ENCODE measurements at regions not wholly inside any gene's neighbourhood (a gene's known extent, or its start where the extent isn't known, plus 50 kb on each side); places are given as distances from the start of the nearest gene placed in this dataset.

DNA sequence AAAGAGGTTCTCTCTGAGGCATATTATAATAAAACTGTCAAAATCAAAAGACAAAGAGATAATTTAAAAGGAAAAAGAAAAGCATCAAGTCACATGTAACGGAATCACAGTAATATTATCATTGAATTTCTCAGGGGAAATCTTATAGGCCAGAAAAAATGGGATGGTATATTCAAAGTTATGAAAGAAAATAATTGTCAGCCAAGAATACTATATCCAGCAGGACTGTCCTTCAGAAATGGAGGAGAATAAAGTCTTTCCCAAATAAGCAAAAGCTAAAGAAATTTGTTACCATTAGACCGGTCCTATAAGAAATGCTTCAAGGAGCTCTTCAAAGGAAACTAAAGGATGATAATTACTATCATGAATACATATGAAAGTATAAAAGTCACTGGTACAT is 342.0 kb upstream of the GRAMD2B start:
- no peaks in the 10 kb centered on the region for H3K36me3 ChIP-seq (ENCODE audit: control insufficient read depth in 2 of 2, extremely low read depth in 1 of 2, insufficient read depth in 2 of 2, low read length in 2 of 2)
- no peak overlapping the region for H2AFZ ChIP-seq (ENCODE audit: low read depth, low read length)
- ChIA-PET POLR2A (no interaction called here), CTCF (no interaction called here)
- H3K79me2 ChIP-seq (ENCODE audit: control insufficient read depth, insufficient read depth, low read length), result no peaks in the 10 kb centered on the region
- H3K4me1 ChIP-seq (ENCODE audit: control insufficient read depth, extremely low read depth, insufficient read depth, low read length), result no peaks in the 10 kb centered on the region
- no peaks in the 10 kb centered on the region for H4K20me1 ChIP-seq (replicated peaks; ENCODE audit: control insufficient read depth, extremely low read depth, insufficient read depth, low read length)
- intact Hi-C loops (cut with micrococcal nuclease) (no loop called here), dilution Hi-C loops (cut with MboI; ENCODE audit: extremely low pct_ligation_motif_present, low sequenced_read_pairs) (no loop called here)
- BruUV-seq (replicated peaks), result no TSS peak
- no peak for TF ChIP-seq JUN (IDR thresholded peaks at IDR 0.05; ENCODE audit: borderline replicate concordance, insufficient read depth, insufficient read length, low read depth)
- no peak for TF ChIP-seq FOS (IDR thresholded peaks at IDR 0.05; ENCODE audit: borderline replicate concordance, insufficient read depth, low read length)
- TF ChIP-seq POLR2A (IDR thresholded peaks at IDR 0.05; ENCODE audit: low read depth, low read length), result no peak
- no peak for TF ChIP-seq GATA2 (IDR thresholded peaks at IDR 0.05; ENCODE audit: insufficient read depth, insufficient read length, low read depth, low read length)
- TF ChIP-seq, protein P1, sequence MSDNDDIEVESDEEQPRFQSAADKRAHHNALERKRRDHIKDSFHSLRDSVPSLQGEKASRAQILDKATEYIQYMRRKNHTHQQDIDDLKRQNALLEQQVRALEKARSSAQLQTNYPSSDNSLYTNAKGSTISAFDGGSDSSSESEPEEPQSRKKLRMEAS (IDR thresholded peaks at IDR 0.05; ENCODE audit: insufficient read depth, insufficient read length), result no peak
- TF ChIP-seq, protein P2, sequence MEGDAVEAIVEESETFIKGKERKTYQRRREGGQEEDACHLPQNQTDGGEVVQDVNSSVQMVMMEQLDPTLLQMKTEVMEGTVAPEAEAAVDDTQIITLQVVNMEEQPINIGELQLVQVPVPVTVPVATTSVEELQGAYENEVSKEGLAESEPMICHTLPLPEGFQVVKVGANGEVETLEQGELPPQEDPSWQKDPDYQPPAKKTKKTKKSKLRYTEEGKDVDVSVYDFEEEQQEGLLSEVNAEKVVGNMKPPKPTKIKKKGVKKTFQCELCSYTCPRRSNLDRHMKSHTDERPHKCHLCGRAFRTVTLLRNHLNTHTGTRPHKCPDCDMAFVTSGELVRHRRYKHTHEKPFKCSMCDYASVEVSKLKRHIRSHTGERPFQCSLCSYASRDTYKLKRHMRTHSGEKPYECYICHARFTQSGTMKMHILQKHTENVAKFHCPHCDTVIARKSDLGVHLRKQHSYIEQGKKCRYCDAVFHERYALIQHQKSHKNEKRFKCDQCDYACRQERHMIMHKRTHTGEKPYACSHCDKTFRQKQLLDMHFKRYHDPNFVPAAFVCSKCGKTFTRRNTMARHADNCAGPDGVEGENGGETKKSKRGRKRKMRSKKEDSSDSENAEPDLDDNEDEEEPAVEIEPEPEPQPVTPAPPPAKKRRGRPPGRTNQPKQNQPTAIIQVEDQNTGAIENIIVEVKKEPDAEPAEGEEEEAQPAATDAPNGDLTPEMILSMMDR (IDR thresholded peaks at IDR 0.05; ENCODE audit: extremely low read depth in 1 of 2, insufficient read depth in 1 of 2, low read depth in 1 of 2, low read length in 2 of 2), result no peak
- TF ChIP-seq MYC (IDR thresholded peaks at IDR 0.05; ENCODE audit: low read depth, low read length), result no peak
- TF ChIP-seq POLR2AphosphoS5 (IDR thresholded peaks at IDR 0.05; ENCODE audit: insufficient read depth, low read depth, low read length), result no peak
- no peak for TF ChIP-seq EZH2 (IDR thresholded peaks at IDR 0.05; ENCODE audit: borderline replicate concordance, low read depth, low read length, severe bottlenecking)
- H3K27me3 ChIP-seq (ENCODE audit: control insufficient read depth in 2 of 2, insufficient read depth in 2 of 2, low read length in 2 of 2), result no peaks in the 10 kb centered on the region
- no peak overlapping the region for H3K27ac ChIP-seq (ENCODE audit: insufficient read depth, low read depth, low read length)
- H3K4me2 ChIP-seq (ENCODE audit: insufficient read depth, low read length), result no peak overlapping the region
- H3K9me1 ChIP-seq (replicated peaks; ENCODE audit: control insufficient read depth, extremely low read depth, insufficient read depth, low read length), result no peaks in the 10 kb centered on the region
- no peak overlapping the region for H3K9ac ChIP-seq (replicated peaks; ENCODE audit: extremely low read depth, insufficient read depth, low read length)
- no peaks in the 10 kb centered on the region for H3K9me3 ChIP-seq (replicated peaks; ENCODE audit: control insufficient read depth, insufficient read depth, low read length)
- FAIRE-seq, result no peak
- no peak for DNase-seq (ENCODE audit: low read depth, low spot score)
- no peak overlapping the region for H3K4me3 ChIP-seq (replicated peaks in 1 of 3; ENCODE audit: insufficient read depth in 1 of 3, low read depth in 1 of 3, low read length in 3 of 3)

Data from endothelial cell of umbilical vein (primary cell).